Ureter (tissue), 1 donor: ENCODE measurements at regions not wholly inside any gene's neighbourhood (a gene's known extent, or its start where the extent isn't known, plus 50 kb on each side); places are given as distances from the start of the nearest gene placed in this dataset.
"Not testable (repeated sequence)": the region's sequence is repeated elsewhere in the genome, so short reads cannot be mapped to it uniquely, and the experiment has no call there.

Experiments used
- DNase-seq: peaks from one replicate; pipeline ENCODE4 v3.0.0-alpha.2; 2020; ENCODE audit warnings: low spot score
- donor health status: DM: yes; HTN: yes; CAD: no.

DNA sequence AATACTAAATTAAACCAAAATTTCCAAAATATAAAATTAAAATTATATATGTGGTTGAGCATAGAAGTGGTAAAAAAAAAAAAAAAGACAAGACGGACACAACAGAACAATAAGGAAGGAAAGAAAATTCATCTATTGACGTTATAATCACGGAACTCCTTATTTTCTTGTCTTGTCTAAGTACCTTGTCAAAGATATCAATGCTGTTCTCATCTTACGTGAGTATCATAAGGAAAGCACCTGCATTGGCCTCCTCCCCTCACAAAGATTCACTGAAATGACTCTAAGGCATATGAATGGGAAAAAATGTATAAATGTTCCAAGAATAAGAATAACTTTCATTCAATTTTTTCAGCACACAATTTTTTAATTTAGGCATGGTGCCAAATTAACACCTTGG is 135.4 kb downstream of the PPP1R3A start:
- DNase-seq = no peak

DNA sequence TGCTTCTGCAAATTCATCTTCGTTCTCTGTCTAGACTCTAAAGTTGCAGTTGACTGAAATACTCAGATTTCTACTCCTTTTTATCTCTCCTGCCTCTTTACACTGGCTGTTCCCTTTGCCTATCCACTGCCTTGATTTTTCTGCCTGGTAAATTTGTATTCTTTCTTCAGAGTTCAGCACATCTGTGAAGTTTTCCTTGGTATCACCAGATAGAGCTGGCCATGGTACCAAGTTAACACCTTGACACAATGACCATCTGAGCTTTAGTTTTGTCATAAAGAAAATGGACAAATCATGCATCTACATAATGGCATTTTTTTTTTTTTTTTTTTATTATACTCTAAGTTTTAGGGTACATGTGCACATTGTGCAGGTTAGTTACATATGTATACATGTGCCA is 143.0 kb downstream of the PPP1R3A start:
- DNase-seq = no peak

DNA sequence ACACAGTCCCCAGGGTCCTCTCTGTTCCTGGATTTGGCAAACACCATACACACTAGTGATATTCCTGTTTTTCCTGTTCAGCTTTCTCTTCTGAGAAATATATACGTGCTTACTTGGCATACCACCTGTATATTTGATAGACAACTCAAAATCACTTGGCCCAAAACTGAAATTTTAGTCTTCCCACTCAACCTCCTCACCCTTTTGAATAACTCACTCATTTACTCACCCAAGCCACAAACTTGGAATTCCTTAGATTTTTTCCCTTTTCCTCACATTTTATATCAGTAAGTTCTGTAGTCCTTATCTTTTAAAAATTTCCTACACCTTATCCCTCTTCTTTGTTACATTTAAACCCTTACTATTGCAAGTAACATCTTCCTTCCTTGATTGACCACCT is 143.4 kb downstream of the PPP1R3A start:
- DNase-seq = no peak

DNA sequence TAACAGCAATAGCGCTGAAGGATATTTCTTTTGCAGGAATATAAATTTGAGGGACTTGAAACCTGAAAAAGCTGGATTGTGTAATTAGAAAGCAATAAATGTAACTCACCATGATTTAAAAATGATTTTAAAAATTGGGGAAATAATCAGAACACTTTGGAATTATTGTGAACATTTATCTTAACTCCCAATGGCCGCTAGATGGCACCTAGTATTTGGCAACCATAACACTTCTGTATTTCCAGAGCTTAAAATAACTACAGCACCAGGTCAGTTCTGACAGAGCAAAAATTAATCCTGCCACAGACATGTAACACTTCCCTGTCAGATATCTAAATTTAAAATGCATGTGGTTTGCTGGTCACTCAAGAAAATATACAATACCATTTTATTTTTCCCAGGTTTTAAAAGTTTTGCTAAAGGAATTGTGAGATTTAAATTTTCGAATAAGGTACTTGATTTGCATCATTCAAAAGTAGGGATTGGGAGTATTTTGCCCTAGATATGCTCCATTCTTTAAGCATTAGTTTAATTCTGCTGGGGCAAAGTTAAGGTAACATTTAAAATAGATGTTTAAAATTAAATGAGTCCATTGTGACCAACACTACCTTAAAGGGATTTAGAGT is 144.5 kb downstream of the PPP1R3A start:
- no peak for DNase-seq

DNA sequence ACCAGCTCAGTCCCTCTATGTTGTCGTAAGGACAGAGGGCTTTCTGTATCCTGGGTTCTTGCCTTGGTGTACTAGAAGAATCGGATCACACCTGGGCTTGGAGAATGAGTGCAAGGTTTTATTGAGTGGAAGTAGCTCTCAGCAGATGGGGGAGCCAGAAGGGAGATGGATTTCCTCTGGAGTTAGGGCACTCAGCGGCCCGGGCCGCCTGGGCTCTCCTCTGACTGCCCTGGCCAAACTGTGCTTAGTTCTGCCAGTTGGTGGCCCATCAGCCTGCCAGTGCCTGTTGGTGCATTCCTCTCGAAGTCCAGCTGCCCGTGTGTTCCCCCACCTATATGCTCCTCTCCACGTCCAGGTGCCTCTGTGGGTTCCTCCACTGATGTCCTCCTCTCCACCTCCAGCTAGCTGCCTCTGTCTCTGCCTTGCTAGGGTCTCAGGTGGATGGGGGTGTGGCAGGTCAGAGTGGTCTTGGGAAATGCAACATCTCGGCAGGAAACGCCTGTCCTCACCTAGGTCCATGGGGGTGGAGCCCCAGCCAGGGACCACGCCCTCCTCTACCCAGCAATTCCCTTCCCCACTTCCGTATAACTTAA is 148.6 kb downstream of the PPP1R3A start:
- DNase-seq = no peak

DNA sequence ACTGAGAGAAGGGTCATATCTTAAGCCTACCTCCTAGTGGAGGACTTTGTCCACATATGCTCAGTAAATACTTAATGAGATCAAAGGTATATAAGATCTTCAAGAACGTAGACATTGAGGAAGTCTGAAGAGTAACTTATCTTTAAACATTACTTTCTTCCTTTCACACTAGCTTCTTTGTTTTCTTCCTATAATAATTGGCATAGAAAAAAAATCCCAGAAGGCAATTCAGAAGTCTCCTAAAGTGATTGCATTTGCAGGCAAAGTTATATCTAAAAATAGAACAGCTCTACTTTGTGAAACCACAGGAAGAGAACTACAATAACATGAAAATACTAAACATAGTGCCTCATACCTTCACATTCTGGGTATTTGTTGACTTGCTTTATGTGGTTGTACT is 150.4 kb downstream of the PPP1R3A start:
- DNase-seq = no peak

DNA sequence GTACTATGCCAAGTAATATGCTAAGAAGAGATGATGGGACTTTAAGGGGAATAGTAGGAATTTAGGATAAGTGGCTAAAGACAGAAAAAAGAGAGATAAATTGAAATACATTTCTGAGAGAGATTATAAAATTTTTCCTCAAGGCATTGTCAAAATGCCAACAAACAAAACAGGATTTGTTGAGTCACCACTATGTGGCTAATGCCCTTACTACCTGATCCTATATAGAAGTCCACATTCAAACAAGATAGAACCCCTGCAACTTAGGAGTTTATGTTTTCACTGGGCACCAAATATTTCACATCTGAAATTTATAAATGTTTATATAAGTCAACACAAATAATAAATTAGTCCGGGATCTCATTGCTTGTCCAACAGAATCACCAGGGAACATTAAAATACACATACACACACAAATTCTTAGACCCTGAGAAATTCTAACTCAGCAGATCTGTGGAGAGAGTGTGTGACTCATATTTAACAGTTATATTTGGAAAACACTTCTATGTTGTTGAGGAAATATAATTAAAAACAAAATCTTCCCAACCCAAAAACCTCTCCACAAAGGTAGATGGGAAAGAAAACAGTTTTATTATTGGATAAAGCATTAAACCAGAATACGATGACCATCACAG is 154.3 kb downstream of the PPP1R3A start:
- DNase-seq = no peak

DNA sequence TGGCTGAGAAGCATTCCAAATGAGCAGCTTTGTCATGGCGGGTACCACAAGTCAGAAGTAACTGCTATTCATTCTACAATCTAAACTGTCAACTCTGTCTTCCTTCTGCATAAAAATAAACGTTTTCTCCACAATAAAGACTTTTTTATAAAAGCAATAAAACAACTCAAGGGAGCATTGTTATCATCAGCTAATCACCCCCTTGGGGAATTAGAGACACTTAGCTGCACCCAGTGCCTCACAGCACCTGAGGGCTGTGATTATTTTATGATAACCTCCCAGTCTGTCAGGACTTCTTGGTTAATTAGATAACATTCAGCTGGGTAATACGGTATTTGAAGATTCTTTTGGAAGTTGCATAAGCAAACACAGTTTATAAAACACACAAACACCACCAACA is 155.6 kb downstream of the PPP1R3A start:
- DNase-seq = no peak

DNA sequence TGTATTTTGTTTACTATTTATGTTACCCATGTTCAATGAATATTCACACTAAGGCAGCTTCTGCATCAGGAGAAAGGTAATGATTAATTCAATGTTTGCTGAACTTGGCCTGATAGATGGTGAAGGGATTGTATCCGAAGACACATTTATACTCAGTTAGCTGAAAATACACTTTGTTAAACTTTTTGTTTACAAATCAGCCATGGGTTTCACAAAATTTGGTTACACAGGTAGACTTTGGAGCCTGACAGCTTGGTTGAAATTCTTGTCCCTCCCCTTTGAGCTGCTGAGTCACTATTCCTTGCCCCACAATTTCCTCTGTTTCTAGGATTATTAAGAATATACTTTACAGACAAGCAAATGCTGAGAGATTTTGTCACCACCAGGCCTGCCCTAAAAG is 162.6 kb downstream of the PPP1R3A start:
- DNase-seq = no peak

DNA sequence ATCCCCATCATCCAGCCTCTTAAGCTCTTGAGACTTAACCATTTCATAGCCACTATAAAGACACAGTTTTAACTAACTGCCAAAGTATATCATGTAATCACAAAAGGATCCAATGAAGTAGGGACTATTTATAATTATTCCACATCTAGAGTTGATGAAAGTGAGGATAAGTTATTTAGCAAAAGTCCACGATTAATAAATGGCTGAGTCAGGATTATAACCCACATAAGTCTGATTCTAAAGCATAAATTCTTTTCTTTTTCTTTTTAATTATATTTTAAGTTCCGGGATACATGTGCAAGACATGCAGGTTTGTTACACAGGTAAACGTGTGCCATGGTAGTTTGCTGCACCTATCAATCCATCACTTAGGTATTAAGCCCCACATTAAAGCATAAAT is 166.1 kb downstream of the PPP1R3A start:
- no peak for DNase-seq

DNA sequence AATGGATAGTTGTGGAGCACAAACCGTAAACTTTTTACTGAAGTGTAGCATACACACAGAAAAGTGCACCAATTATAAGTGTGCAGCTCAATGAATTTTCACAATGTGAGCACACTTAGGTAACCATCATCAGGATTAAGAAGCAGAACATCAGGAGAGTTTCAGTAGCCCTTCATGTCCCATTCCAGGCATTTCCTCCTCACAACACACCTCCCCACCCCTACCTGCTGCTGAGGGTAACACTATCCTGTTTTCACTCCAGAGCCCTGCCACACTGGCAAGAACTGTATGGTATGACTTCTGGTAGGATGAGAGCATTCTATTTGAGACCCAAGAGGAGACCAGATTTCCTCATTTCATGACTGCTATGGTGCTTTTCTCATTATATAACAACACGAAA is 166.5 kb downstream of the PPP1R3A start:
- DNase-seq = no peak

DNA sequence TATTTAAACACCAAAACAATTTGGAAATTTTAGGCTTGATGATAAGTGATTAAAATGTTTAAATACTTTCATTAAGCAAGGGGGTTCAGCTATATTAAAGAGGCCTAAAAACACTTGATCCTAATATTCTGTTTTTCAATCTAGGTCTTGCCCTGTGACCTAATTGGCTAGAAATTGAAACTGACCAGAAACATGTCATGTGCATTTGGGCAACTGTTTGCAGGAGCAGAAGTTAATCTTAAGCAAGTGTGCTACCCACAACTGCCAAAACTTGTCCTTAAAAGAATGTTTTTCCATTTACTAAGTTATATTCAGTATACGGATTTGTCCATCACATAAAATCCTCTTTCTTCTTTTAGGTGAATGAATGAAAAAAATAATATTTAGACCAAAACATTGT is 167.3 kb downstream of the PPP1R3A start:
- no peak for DNase-seq

DNA sequence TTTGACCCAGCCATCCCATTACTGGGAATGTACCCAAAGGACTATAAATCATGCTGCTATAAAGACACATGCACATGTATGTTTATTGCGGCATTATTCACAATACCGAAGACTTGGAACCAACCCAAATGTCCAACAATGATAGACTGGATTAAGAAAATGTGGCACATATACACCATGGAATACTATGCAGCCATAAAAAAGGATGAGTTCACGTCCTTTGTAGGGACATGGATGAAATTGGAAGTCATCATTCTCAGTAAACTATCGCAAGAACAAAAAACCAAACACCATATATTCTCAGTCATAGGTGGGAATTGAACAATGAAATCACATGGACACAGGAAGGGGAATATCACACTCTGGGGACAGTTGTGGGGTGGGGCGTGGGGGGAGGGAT is 170.4 kb downstream of the PPP1R3A start:
- not testable (repeated sequence) for DNase-seq

DNA sequence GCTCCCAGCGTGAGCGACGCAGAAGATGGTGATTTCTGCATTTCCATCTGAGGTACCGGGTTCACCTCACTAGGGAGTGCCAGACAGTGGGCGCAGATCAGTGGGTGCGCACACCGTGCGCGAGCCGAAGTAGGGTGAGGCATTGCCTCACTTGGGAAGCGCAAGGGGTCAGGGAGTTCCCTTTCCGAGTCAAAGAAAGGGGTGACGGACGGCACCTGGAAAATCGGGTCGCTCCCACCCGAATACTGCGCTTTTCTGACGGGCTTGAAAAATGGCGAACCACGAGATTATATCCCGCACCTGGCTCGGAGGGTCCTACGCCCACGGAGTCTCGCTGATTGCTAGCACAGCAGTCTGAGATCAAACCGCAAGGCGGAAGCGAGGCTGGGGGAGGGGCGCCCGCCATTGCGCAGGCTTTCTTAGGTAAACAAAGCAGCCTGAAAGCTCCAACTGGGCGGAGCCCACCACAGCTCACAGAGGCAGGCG is 175.8 kb downstream of the PPP1R3A start:
- DNase-seq = not testable (repeated sequence)

DNA sequence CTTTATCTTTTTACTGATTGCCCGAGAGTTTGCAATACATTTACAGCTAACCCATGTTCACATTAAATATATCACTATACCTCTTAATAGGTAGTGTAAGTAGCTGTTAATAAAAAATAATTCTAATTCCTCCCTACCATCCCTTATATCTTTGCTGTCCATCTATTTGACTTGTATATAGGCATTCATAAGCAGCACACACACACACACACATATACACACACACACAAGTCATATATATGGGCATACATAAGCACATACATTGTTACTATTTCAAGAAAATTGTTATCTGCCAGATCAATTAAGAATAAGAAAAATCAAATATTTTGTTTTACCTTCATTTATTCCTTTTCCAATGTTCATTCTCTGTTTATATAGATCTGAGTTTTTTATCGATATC is 176.4 kb downstream of the PPP1R3A start:
- no peak for DNase-seq

DNA sequence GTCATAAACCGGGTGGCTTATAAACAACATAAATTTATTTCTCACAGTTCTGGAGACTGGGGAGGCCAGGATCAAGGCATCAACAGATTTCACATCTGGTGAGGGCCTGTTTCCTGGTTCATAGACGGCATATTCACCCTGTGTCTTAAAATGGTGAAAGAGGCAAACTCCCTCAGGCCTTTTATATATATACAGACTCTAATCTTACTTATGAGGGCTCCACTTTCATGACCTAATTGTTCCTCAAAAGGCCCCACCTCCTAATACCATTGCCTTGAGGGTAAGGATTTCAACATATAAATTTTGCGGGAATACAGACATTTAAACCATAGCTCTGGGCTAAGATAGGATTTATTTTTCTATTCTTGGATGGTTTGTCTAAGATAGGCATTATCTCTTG is 187.2 kb downstream of the PPP1R3A start:
- no peak for DNase-seq

DNA sequence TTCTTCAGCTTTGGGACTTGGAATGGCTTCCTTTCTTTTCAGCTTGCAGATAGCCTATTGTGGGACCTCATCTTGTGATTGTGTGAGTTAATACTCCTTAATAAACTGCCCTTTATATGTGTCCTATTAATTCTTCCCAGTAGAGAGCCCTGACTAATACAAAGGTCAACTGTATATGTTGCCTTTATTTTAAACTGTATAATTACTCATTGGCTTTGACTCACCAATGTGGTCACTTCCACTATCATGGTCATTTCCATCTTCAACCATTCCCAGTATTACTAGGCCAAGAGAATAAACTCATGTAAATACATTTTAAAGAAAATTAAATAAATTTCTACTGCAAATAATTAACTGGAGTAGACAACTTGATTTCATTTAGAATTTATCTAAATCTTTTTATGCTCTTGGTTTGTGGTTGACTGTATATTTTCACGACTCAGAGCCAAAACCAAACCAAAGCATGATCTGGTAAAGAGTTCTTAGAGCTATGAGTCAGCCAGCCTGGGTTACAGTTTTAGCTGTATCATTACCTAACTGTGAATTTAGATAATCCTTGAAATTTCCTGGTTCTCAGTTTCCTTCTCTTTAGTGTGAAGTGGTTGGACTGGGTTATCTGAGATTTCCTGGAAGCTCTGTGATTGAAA is 188.4 kb downstream of the PPP1R3A start:
- no peak for DNase-seq

DNA sequence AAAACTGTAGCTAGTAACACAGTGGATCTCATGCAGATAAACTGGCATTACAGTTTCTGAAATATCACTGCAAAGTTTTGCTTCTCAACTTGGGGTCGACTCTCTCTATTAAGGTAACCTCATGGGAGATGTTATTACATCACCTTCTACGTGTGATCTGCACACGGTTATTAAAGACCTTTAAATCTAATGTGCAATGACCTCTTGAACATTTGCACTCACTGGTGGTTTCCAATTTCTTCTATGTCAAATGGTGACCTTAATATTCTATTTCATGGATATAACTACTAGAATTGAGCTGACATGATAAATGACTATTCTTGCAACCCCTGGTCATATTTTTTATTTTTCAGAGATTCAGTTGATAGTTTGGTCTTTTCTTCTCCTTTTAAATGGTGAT is 191.3 kb downstream of the PPP1R3A start:
- no peak for DNase-seq

DNA sequence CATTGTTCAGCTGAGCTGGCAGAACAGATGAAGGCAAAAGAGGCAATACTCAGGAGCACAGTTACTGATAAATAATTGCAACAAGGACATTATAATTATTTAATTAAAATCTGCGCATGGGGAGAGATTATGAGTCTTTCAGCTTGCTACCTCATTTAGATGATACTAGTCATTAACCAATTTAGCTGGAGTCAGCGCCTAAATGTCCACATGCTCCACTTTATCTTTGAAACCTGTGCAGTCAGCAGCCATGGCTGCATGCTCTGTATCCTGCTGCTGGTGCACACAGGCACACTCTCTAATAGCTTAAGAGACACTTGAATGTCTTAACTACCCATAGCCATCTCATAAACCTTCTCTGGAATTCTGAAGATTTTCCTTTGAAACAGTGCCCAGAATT is 196.8 kb downstream of the PPP1R3A start:
- DNase-seq = no peak

DNA sequence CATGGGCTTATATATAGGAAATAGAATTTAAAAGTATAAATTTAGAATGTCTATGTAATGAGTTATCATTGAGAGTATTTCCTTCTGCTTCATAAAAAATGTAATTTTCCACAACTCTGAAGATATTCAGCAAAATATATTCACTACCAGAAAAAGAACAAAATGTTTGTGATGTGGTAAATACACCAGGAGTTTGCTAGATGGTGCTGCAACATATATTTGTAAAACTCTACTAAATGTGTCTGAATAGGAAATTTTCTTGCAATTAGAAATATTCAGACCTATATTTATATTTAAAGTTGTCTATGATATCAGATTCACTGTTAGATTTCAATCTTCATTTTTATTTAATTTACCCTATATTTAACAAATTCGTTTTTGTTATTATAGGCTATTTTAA is 201.1 kb downstream of the PPP1R3A start:
- DNase-seq = no peak

DNA sequence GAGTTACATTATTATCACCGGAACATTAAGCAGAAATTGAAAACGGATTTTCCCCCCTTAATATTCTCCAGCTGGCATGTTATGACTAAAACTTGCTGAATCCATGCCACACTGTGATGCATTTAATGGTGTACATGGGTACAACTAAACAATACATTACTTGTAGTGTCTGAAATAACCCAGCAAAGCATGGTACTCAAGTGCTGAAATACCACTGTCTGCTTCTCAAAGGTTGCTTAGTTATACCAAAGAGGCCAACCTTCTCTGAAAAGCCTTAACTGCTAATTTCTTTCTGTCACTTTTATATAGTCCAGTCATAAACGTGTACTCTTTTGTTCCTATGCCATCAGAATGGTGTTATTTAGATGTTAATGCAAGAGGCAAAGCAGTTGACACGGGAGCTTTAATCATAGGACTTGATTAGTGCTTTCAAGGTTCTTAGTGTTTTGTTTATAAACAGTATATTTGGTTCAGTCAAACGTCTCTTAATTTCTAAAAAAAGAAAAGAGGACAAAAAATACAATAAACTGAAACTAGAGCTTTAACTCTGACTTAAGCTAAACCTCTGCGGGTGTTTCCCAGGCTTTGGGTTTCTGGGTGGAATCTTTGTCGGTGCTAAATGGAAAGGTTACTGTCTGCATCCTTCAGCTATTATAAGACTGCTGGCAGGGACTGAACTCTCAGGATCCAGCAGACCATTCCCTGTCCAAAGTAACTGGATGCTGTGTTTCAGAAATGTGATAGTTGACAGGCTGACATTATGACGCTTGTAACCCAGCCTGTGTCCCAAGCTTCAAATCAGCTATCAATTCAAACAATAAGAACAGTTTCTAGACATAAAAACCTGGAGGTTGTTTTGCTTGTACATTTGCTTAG is 202.6 kb downstream of the PPP1R3A start:
- no peak for DNase-seq

DNA sequence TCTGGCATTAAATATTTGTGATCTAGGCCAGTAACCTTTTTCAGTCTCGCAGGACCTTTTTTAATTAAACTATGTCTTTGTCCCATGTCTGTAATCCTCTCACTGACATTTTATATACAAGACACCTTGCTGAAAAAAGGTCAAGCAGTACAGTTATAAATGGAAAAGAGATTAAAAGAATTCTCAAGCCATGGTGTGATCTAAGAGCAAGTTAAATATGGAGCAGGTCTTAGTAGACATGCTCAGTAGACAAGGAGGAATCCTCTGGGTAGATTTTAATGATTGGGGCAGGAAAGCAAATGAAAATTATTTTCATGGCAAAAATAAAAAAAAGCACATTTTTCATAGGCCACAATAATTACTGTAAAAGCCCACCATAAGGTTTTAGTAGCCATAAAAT is 203.5 kb downstream of the PPP1R3A start:
- DNase-seq = no peak
